Heart left ventricle (tissue), 13 donors: ENCODE measurements at regions not wholly inside any gene's neighbourhood (a gene's known extent, or its start where the extent isn't known, plus 50 kb on each side); places are given as distances from the start of the nearest gene placed in this dataset.
"Not testable (repeated sequence)": the region's sequence is repeated elsewhere in the genome, so short reads cannot be mapped to it uniquely, and the experiment has no call there.

Experiments
- CTCF ChIP-seq, 12 donors: fragments of 200-600 bp; sonication (generic) in 4 of 12; IDR thresholded peaks; one replicate each; pipeline versions ENCODE4 v1.5.0 to v1.8.0; 2018 to 2022; ENCODE audit warnings: antibody characterized with exemption in 12 of 12, mild to moderate bottlenecking in 5 of 12
- POLR2A ChIP-seq, 2 donors: fragments of 450-650 bp; IDR thresholded peaks; one replicate each; pipeline ENCODE4 v1.6.1; 2017; ENCODE audit warnings: antibody characterized with exemption in 2 of 2, mild to moderate bottlenecking in 2 of 2, moderate library complexity in 2 of 2
- donor health status: ischemic (EF 13 %, LVEDD 7.1; RV severe dilation, severe dysfunction).
- donor health status: DM: no; HTN: yes; CAD: no.
- donor health status: DM: no; HTN: no; CAD: no.
- donor health status: ischemic (EF 25% LVEDD 6.9; RV normal size, moderate dysfunction).
- donor health status: ischemic (EF 25% LVEDD 5.7; RV mildly dilated, moderate dysfunction).
- donor health status: ischemic (EF 35%, LVEDD 5.7; RV mildly dilated, moderate dysfunction).
- donor health status: nonischemic (EF 11% LVEDD 7.7; RV severe dilation, severe dysfunction).
- donor health status: DM: yes; HTN: yes; CAD: no.
- donor health status: PGD.
- donor health status: ischemic (EF 29% LVEDD 5.4; RV normal size, mild dysfunction).
- donor health status: nonischemic (EF 23%, LVEDD 6.1; RV moderate dilation, normal function).

- TF ChIP-seq CTCF, POLR2A (IDR thresholded peaks at IDR 0.05): not testable (repeated sequence)
Measured at GRCh38 chr13:61519214-61519613, 103.6 kb upstream of the PCDH20 start.
